ENCODE measurements at regions not wholly inside any gene's neighbourhood (a gene's known extent, or its start where the extent isn't known, plus 50 kb on each side); places are given as distances from the start of the nearest gene placed in this dataset.
A peak's percentile ranks its signal among the peaks of the same experiment; 100 is the strongest.

GRCh38 chr7:118590107-118590506 is 365.6 kb downstream of the ANKRD7 start:
- TF ChIP-seq EZH2 (IDR thresholded peaks at IDR 0.05; ENCODE audit: low read length) (no peak), CTCF (optimal IDR thresholded peaks at IDR 0.05 in 1 of 3, IDR thresholded peaks at IDR 0.05 in 1 of 3, conservative IDR thresholded peaks at IDR 0.05 in 1 of 3; ENCODE audit: extremely low read depth in 1 of 3, insufficient read depth in 2 of 3, low read length in 3 of 3) (peak; percentile 15 to 59 (median 18))
- FAIRE-seq (no peak), DNase-seq (ENCODE audit: low read depth, low spot score) (no peak)
- Histone ChIP-seq H3K36me3 (ENCODE audit: control insufficient read depth in 2 of 2, extremely low read depth in 1 of 2, insufficient read depth in 2 of 2, low read length in 2 of 2) (no peaks in the 10 kb centered on the region), H3K9me3 (ENCODE audit: control insufficient read depth, low read depth, low read length) (no peaks in the 10 kb centered on the region), H3K4me3 (ENCODE audit: control insufficient read depth in 2 of 3, extremely low read depth in 1 of 3, insufficient read depth in 2 of 3, low read depth in 1 of 3, low read length in 3 of 3) (no peak overlapping the region), H3K9me1 (ENCODE audit: control insufficient read depth, extremely low read depth, insufficient read depth, low read length) (no peaks in the 10 kb centered on the region), H3K4me2 (ENCODE audit: control insufficient read depth, extremely low read depth, insufficient read depth, low read depth, low read length) (no peak overlapping the region), H3K79me2 (ENCODE audit: control insufficient read depth, insufficient read depth, low read length) (no peaks in the 10 kb centered on the region), H3K9ac (ENCODE audit: control insufficient read depth, extremely low read depth, insufficient read depth, low read length) (no peak overlapping the region), H4K20me1 (ENCODE audit: control insufficient read depth, extremely low read depth, insufficient read depth, low read length) (no peaks in the 10 kb centered on the region), H3K4me1 (ENCODE audit: control insufficient read depth, extremely low read depth, insufficient read depth, low read length) (no peaks in the 10 kb centered on the region), H3K27ac (ENCODE audit: control insufficient read depth, insufficient read depth, low read length) (no peak overlapping the region), H3K27me3 (ENCODE audit: control insufficient read depth, extremely low read depth, insufficient read depth, low read length) (no peaks in the 10 kb centered on the region), H2AFZ (ENCODE audit: control insufficient read depth, low read length) (no peak overlapping the region)
- dilution Hi-C loops (cut with MboI; ENCODE audit: extremely low pct_ligation_motif_present, low sequenced_read_pairs) = no loop called here

DNA sequence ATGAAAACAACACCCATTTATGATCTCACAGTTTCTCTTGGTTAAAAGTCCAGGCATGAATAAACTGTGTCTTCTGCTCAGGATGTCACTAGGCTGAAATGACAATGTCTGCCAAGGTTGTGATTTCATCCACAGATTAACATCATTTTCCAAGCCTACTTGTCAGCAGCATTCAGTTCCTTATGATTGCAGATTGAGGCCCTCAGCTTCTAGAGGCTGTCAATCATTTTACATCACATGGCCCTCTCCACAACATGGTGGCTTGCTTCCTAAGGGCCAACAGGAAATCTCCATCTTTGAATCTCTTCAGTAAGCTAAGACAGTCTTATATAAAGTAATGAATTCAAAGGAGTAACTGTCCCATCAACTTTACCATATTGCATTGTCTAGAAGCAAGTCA is 377.6 kb downstream of the ANKRD7 start:
- H2AFZ ChIP-seq (ENCODE audit: control insufficient read depth, low read length) = no peak overlapping the region
- no peak for FAIRE-seq
- H3K27ac ChIP-seq (ENCODE audit: control insufficient read depth, insufficient read depth, low read length) = no peak overlapping the region
- dilution Hi-C loops (cut with MboI; ENCODE audit: extremely low pct_ligation_motif_present, low sequenced_read_pairs) = no loop called here
- DNase-seq (ENCODE audit: low read depth, low spot score) = no peak
- H3K36me3 ChIP-seq (ENCODE audit: control insufficient read depth in 2 of 2, extremely low read depth in 1 of 2, insufficient read depth in 2 of 2, low read length in 2 of 2) = no peaks in the 10 kb centered on the region
- H3K79me2 ChIP-seq (ENCODE audit: control insufficient read depth, insufficient read depth, low read length) = no peaks in the 10 kb centered on the region
- H3K4me3 ChIP-seq (ENCODE audit: control insufficient read depth in 2 of 3, extremely low read depth in 1 of 3, insufficient read depth in 2 of 3, low read depth in 1 of 3, low read length in 3 of 3) = no peak overlapping the region
- no peaks in the 10 kb centered on the region for H3K4me1 ChIP-seq (ENCODE audit: control insufficient read depth, extremely low read depth, insufficient read depth, low read length)
- H3K9me1 ChIP-seq (ENCODE audit: control insufficient read depth, extremely low read depth, insufficient read depth, low read length) = no peaks in the 10 kb centered on the region
- H3K9me3 ChIP-seq (ENCODE audit: control insufficient read depth, low read depth, low read length) = no peaks in the 10 kb centered on the region
- no peak overlapping the region for H3K4me2 ChIP-seq (ENCODE audit: control insufficient read depth, extremely low read depth, insufficient read depth, low read depth, low read length)
- TF ChIP-seq EZH2 (IDR thresholded peaks at IDR 0.05; ENCODE audit: low read length) (no peak), CTCF (optimal IDR thresholded peaks at IDR 0.05 in 1 of 3, IDR thresholded peaks at IDR 0.05 in 1 of 3, conservative IDR thresholded peaks at IDR 0.05 in 1 of 3; ENCODE audit: extremely low read depth in 1 of 3, insufficient read depth in 2 of 3, low read length in 3 of 3) (no peak)
- H3K9ac ChIP-seq (ENCODE audit: control insufficient read depth, extremely low read depth, insufficient read depth, low read length) = no peak overlapping the region
- H4K20me1 ChIP-seq (ENCODE audit: control insufficient read depth, extremely low read depth, insufficient read depth, low read length) = no peaks in the 10 kb centered on the region
- H3K27me3 ChIP-seq (ENCODE audit: control insufficient read depth, extremely low read depth, insufficient read depth, low read length) = no peaks in the 10 kb centered on the region

All from keratinocyte (primary cell).